Aorta (tissue), 5 donors: ENCODE measurements at regions not wholly inside any gene's neighbourhood (a gene's known extent, or its start where the extent isn't known, plus 50 kb on each side); places are given as distances from the start of the nearest gene placed in this dataset.
A peak's percentile ranks its signal among the peaks of the same experiment; 100 is the strongest.
"Not testable (repeated sequence)": the region's sequence is repeated elsewhere in the genome, so short reads cannot be mapped to it uniquely, and the experiment has no call there.

Experiments used
- ATAC-seq: fragments of 200-7000 bp; cut with Tn5 transposase; one replicate; pipeline ENCODE4 v1.9.1; 2022; ENCODE audit warnings: moderate library complexity; ENCODE audit not compliant: low FRiP score
- DNase-seq, 2 donors: peaks; one replicate each; pipeline ENCODE4 v3.0.0-alpha.2; 2020
- H3K27ac ChIP-seq, 2 donors: one replicate each; pipeline ENCODE4 v1.5.1; 2013; ENCODE audit warnings: low read length in 2 of 2, mild to moderate bottlenecking in 2 of 2, moderate library complexity in 2 of 2, control low read depth in 1 of 2, inconsistent platforms in 1 of 2, low read depth in 1 of 2
- H3K27me3 ChIP-seq, 2 donors: one replicate each; pipeline ENCODE4 v1.6.1; 2013; ENCODE audit warnings: control low read depth in 1 of 2, low read length in 1 of 2, mild to moderate bottlenecking in 1 of 2, moderate library complexity in 1 of 2; ENCODE audit not compliant: insufficient read depth in 2 of 2, control insufficient read depth in 1 of 2
- H3K36me3 ChIP-seq, 2 donors: one replicate each; pipeline ENCODE4 v1.6.1; 2013; ENCODE audit warnings: control low read depth in 1 of 2, low read length in 1 of 2, mild to moderate bottlenecking in 1 of 2; ENCODE audit not compliant: insufficient read depth in 2 of 2, control insufficient read depth in 1 of 2
- H3K4me1 ChIP-seq, 2 donors: one replicate each; pipeline ENCODE4 v1.6.1; 2013; ENCODE audit warnings: low read length in 2 of 2, control low read depth in 1 of 2, mild to moderate bottlenecking in 1 of 2, moderate library complexity in 1 of 2; ENCODE audit not compliant: insufficient read depth in 2 of 2, control insufficient read depth in 1 of 2
- H3K4me3 ChIP-seq, 2 donors: one replicate each; pipeline ENCODE4 v1.5.1; 2013; ENCODE audit warnings: low read length in 2 of 2, control low read depth in 1 of 2, mild to moderate bottlenecking in 1 of 2
- H3K9me3 ChIP-seq: one replicate; pipeline ENCODE4 v1.6.1; 2013; ENCODE audit warnings: mild to moderate bottlenecking, low read length; ENCODE audit not compliant: control insufficient read depth
- WGBS, 2 donors: extraction: QIAGEN DNeasy Blood & Tissue Kit; methylation state at CpG; one replicate each; pipeline ENCODE4 v1.1.7; 2013; 5-methylcytosine and 5-hydroxymethylcytosine counted together
- intact Hi-C, 2 donors: fragments of 100-400 bp; cut with DNase I; formaldehyde crosslinking; loops; one replicate each; pipeline versions ENCODE4 v1.14.2 to v1.15.0; 2022
- donor health status: healthy with polysubstance abuse.
- donor health status: Bipolar disorder and iron deficiency.
- donor health status: DM: no; HTN: no; CAD: no.
- donor health status: DM: no; HTN: no; CAD: no.
- donor health status: DM: yes; HTN: yes; CAD: no.

GRCh38 chr14:39558525-39558924 lies 126.3 kb upstream of the FBXO33 start:
- ATAC-seq = no peak
- 61 to 67% methylated on average over 1 of the region's 1 CpG for WGBS, 2 donors
- no peaks in the 10 kb centered on the region for H3K36me3 ChIP-seq
- H3K27me3 ChIP-seq = no peaks in the 10 kb centered on the region
- intact Hi-C loops = no loop called here
- H3K4me3 ChIP-seq = no peak overlapping the region
- no peak overlapping the region for H3K27ac ChIP-seq
- H3K9me3 ChIP-seq = peaks cover 2% of the 10 kb centered on the region
- no peak for DNase-seq
- peaks cover 0 to 6% of the 10 kb centered on the region in 2 donors for H3K4me1 ChIP-seq

DNA sequence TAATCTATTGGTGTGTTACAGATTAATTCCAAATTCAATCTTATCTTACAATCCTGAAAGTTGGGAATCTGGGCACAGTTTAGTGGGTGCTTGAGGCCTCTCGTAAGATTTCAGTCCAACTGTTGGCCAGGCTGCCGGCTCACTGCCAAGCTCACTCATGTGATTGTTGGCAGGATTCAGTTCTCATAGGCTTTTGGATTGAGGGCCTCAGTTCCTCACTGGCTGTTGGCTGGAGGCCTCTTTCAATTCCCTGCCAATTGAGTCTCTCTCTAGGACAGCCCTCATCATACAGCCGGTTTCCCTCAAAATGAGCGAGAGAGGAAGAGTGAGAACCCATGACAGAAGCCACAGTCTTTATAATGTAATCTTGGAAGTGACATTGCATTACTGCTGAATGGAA lies 123.5 kb upstream of the FBXO33 start:
- Histone ChIP-seq H3K27me3 (no peaks in the 10 kb centered on the region), H3K27ac (no peak overlapping the region), H3K9me3 (peaks cover 2% of the 10 kb centered on the region), H3K4me1 (peaks cover 0 to 3% of the 10 kb centered on the region in 2 donors), H3K36me3 (no peaks in the 10 kb centered on the region), H3K4me3 (no peak overlapping the region)
- intact Hi-C loops = no loop called here
- 5 to 8% methylated on average over 4 of the region's 4 CpGs for WGBS, 2 donors
- ATAC-seq = peak; percentile 59
- peak; percentile 56 to 79 for DNase-seq

DNA sequence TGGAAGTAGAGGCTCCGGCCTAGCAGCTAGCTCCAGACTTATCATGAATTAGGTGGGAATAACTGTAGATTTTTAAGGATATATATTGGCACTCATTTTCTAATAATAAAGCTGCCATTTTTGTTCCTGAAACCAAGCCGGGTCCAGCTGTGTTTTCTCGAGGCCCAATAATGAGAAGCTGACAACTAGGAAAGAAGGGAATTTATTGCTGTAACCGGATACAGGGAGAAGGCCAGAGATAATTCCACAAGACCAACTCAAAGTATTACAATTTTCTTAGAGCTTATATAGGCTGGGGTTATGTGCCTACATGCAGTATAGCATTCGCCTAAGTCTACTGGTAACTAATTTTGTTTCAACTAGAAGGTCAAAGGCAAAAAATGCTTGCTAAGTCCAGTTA lies 122.3 kb upstream of the FBXO33 start:
- H3K4me1 ChIP-seq = peaks cover 0 to 3% of the 10 kb centered on the region in 2 donors
- DNase-seq = no peak
- no peaks in the 10 kb centered on the region for H3K36me3 ChIP-seq
- ATAC-seq = no peak
- H3K27me3 ChIP-seq = no peaks in the 10 kb centered on the region
- intact Hi-C loops = no loop called here
- H3K9me3 ChIP-seq = peaks cover 2% of the 10 kb centered on the region
- peak overlapping the region in 1 of 2 donors; percentile 43 for H3K27ac ChIP-seq
- H3K4me3 ChIP-seq = no peak overlapping the region
- 46 to 53% methylated on average over 5 of the region's 5 CpGs for WGBS, 2 donors

- Histone ChIP-seq H3K4me3 (no peak overlapping the region), H3K9me3 (no peaks in the 10 kb centered on the region), H3K4me1 (no peaks in the 10 kb centered on the region), H3K36me3 (no peaks in the 10 kb centered on the region), H3K27me3 (no peaks in the 10 kb centered on the region), H3K27ac (no peak overlapping the region)
- no peak for DNase-seq
- 82 to 87% methylated on average over 4 of the region's 4 CpGs for WGBS, 2 donors
- ATAC-seq = no peak
- intact Hi-C loops = no loop called here
These were observed 116.1 kb upstream of the FBXO33 start for GRCh38 chr14:39548358-39548757.

GRCh38 chr14:39547845-39548244 lies 115.6 kb upstream of the FBXO33 start:
- Histone ChIP-seq H3K4me3 (no peak overlapping the region), H3K36me3 (no peaks in the 10 kb centered on the region), H3K27ac (no peak overlapping the region), H3K27me3 (no peaks in the 10 kb centered on the region), H3K9me3 (no peaks in the 10 kb centered on the region), H3K4me1 (no peaks in the 10 kb centered on the region)
- intact Hi-C loops = no loop called here
- no peak for ATAC-seq
- DNase-seq = no peak
- WGBS, 2 donors = 92% methylated on average over 3 of the region's 3 CpGs

- ATAC-seq (no peak), DNase-seq (no peak)
- intact Hi-C loops = no loop called here
- no peaks in the 10 kb centered on the region for H3K36me3 ChIP-seq
- no peaks in the 10 kb centered on the region for H3K4me1 ChIP-seq
- peaks cover 3% of the 10 kb centered on the region for H3K9me3 ChIP-seq
- WGBS, 2 donors = 37 to 50% methylated on average over 1 of the region's 1 CpG
- no peak overlapping the region for H3K27ac ChIP-seq
- H3K4me3 ChIP-seq = no peak overlapping the region
- no peaks in the 10 kb centered on the region for H3K27me3 ChIP-seq
These were observed 73.6 kb upstream of the FBXO33 start for GRCh38 chr14:39505812-39506211.

- H3K27me3 ChIP-seq = no peaks in the 10 kb centered on the region
- 63 to 70% methylated on average over 1 of the region's 1 CpG for WGBS, 2 donors
- H3K4me3 ChIP-seq = no peak overlapping the region
- ATAC-seq (no peak), DNase-seq (no peak)
- no peaks in the 10 kb centered on the region for H3K9me3 ChIP-seq
- intact Hi-C loops = no loop called here
- no peak overlapping the region for H3K27ac ChIP-seq
- H3K4me1 ChIP-seq = no peaks in the 10 kb centered on the region
- no peaks in the 10 kb centered on the region for H3K36me3 ChIP-seq
These were observed 68.0 kb upstream of the FBXO33 start for GRCh38 chr14:39500253-39500652.

DNA sequence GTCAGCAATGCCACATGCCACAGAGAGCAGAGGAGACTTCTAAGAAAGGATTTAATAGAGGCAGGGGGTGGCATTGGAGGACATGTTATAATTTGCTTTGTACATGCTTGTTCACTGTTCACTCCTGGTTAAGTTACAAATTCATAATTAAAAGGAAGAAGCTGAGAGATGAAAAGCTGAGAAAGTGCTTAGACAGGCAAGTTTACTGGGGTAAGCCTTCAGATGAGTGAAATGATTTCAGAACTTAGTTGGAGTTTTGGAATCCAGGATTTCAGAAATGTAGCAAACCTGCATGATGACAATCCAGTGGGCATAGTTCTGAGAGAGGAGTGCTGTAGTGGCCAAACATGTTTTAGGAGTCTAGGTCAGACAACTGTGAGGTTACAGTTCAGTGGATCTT lies 67.3 kb upstream of the FBXO33 start:
- intact Hi-C loops = no loop called here
- Histone ChIP-seq H3K27ac (no peak overlapping the region), H3K4me3 (no peak overlapping the region), H3K36me3 (no peaks in the 10 kb centered on the region), H3K27me3 (no peaks in the 10 kb centered on the region), H3K4me1 (no peaks in the 10 kb centered on the region), H3K9me3 (no peaks in the 10 kb centered on the region)
- no peak for ATAC-seq
- DNase-seq = no peak

DNA sequence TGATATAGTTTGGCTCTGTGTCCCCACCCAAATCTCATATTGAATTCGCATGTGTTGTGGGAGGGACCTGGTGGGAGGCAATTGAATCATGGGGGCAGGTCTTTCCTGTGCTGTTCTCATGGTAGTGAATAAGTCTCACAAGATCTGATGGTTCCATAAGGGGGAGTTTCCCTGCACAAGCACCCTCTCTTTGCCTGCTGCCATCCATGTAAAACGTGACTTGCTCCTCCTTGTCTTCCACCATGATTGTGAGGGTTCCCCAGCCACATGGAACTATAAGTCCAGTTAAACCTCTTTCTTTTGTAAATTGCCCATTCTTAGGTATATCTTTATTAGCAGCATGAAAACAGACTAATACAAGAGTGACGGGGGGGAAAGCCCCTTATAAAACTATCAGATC lies 65.4 kb upstream of the FBXO33 start:
- H3K36me3 ChIP-seq, H3K27me3 ChIP-seq, H3K9me3 ChIP-seq, DNase-seq, H3K4me1 ChIP-seq, H3K4me3 ChIP-seq, H3K27ac ChIP-seq, ATAC-seq, intact Hi-C loops: not testable (repeated sequence)
- 88 to 93% methylated on average over 3 of the region's 3 CpGs for WGBS, 2 donors
